ENCODE measurements at regions not wholly inside any gene's neighbourhood (a gene's known extent, or its start where the extent isn't known, plus 50 kb on each side); places are given as distances from the start of the nearest gene placed in this dataset.

- no peak for TF ChIP-seq CTCF (conservative IDR thresholded peaks at IDR 0.05 in 1 of 2, IDR thresholded peaks at IDR 0.05 in 1 of 2; ENCODE audit: low read depth in 1 of 2, low read length in 2 of 2)
- TF ChIP-seq EZH2 (IDR thresholded peaks at IDR 0.05; ENCODE audit: low read length, missing control alignments), result no peak
These were observed 584.4 kb downstream of the NR4A2 start for GRCh38 chr2:155748131-155748530.

Measured in fibroblast of lung (primary cell).